Stimulated activated naive CD4-positive, alpha-beta T cell (primary cell): ENCODE measurements at regions not wholly inside any gene's neighbourhood (a gene's known extent, or its start where the extent isn't known, plus 50 kb on each side); places are given as distances from the start of the nearest gene placed in this dataset.
"Not testable (repeated sequence)": the region's sequence is repeated elsewhere in the genome, so short reads cannot be mapped to it uniquely, and the experiment has no call there.

Experiments
- DNase-seq, 6 experiments: peaks; one replicate each; lab custom pipeline; 2025; lab: John Stamatoyannopoulos, UW

DNA sequence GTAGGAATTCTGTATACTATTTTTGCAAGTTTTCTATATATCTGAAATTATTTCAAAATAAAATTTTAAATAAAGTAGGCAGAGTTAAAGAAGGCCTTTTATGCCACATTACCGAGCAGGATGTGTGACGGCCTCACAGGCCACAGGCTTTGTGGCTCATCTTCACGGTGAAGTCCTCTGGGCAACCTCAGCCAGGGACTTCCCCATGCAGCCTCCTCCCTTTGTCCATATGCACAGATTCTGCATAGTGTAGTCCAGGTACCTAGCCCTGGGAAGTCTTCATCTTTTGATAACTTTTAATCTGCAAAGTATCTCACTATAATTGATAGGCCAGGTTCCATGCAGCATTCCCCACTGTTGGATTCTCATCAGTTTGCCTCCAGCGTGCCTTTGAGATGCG, 62.8 kb downstream of the ARHGAP11B start:
- not testable (repeated sequence) for DNase-seq

GRCh38 chr15:30690153-30690552, 64.2 kb downstream of the ARHGAP11B start:
- DNase-seq: not testable (repeated sequence)

DNA sequence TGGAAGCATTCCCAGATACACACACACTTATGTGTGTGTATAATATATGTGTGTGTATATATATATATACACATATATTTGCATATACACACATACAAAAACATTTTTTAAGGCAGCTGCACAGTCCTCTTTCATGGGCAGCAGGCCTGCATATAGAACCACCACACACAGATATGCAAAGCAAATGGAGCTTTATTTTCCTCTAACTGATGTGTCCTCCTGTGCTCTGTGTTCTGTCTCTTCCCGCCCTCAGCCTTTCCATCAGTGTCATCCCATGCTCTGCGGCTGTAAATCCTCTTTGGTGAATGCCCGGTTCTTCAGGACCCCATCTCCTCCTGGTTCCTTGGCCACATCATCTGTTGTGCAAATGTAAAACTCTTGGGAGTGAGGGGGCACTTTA, 69.9 kb downstream of the ARHGAP11B start:
- DNase-seq: not testable (repeated sequence)

DNA sequence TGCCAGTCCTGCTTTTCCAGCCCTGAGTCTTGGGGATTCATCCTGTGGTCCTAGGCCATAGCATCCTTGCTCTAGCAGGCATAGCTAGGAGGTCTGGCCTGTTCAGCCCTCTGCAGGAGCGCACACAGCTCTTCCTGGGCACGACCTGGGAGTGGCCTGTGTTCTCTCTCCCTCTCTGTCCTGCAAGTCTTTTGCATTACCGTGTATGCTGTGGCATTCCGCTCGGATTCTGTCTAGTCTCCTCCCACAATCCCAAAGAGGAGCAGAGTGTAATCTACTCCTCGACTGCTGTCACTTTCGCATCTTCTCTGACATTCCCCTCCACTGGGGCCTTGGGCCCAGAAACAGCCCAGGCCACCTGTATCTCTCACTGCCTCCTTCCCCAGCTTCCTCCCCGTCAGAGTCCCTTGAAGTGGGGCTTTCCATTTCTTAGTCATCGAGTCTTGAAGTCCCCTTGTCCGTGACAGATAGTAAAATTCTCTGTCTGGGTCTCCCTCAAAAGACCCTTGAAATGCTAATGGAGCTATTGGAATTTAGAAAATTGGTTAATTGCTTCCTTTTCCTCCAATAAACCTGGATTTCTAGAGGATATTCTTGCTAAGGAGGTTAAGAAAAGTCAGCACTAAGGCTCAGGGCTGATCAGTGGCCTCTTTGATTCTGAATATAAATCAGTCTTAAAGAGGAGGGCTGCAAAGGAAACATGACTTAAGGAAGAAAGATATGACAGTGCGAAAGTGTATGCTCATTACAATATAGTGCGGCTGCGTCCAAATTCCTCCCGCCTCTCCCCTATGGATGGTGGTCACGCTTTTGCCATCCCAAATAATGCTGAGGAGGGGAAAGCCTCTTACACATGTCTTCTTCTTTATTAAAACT, 70.7 kb downstream of the ARHGAP11B start:
- not testable (repeated sequence) for DNase-seq

- peak in 3 of 6 experiments; percentile 11 to 31 (median 23) for DNase-seq
Observed at GRCh38 chr15:30697315-30697685, 71.4 kb downstream of the ARHGAP11B start.

DNA sequence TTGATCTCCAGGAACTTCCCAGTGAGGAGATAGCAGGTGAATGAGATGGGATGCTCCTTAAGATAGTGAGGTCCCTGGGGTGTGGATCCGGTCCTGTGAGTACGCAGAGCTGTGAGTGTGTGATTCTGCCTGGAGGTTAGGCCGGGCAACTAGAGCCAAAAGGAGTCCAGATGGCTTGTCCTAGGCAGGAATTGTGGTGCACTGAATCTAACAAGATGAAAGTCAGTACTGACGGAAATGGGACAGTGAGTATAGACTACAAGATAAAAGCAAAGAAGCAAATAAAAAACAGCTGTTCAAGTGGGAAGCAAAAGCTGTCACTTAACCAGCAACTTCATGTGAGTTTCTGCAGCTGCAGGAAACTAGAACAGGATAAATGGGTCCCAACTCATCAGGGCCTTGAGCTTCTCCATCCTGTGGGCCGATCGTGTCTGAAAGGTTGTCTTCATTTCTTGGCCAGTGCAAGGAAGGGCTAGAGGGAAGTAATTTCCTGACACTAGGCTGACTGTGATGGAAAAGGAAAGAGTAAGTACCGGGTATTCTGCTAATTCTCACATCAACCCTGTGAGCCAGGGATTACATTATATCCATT, 74.2 kb downstream of the ARHGAP11B start:
- not testable (repeated sequence) for DNase-seq

GRCh38 chr15:30707976-30708685, 82.2 kb downstream of the ARHGAP11B start:
- not testable (repeated sequence) for DNase-seq

- DNase-seq: not testable (repeated sequence)
Observed at GRCh38 chr15:30708809-30709208, 82.9 kb downstream of the ARHGAP11B start.

DNA sequence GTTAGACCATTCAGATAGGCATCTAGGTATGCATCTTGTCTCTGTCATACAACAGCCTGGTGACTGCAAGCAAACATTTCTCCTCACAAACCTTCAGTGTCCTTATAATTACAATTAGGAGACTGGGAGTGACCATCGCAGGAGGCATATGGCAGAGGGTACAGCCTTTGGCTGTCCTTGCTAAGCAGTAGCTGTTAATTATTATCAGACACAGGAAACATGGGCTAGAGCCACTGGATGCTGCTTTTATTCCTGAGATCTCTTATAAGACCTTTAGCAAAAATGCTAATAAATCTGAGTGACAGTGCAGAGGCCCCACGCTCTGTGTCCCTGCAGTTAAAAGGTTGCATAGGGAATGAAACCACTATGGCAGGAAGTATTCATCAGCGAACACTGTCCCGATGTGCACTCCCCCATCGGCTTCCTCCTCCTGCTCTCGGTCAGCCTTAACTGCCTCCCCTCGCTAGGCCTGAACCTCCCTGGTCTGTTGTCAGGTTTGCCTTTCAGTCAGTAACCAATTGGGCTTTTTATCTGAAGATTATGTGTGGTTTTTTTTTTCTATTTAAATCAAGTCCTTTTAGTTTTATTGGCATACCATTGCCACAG, 92.2 kb downstream of the ARHGAP11B start:
- not testable (repeated sequence) for DNase-seq

DNA sequence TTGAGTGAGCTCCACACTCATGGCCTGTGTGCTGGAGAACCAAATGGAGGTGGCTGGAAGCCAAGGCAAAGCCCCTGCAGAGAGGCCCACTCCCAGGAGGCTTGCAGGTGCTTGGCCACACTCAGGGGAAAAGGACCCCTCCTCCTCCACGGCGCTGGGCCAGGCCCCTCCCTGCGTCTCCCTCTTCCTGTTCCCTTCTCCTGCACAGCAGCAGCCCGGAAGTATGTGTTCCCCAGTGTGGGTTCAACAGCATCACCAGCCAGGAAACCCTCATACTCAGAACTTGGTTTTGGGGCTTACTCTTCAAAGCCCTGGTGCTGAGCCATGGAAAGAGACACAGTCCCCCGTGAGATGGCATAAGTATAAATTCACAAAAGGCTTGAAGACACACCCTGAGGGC, 93.4 kb downstream of the ARHGAP11B start:
- DNase-seq: not testable (repeated sequence)

- DNase-seq: not testable (repeated sequence)
Observed at GRCh38 chr15:30720825-30721224, 94.9 kb downstream of the ARHGAP11B start.

DNA sequence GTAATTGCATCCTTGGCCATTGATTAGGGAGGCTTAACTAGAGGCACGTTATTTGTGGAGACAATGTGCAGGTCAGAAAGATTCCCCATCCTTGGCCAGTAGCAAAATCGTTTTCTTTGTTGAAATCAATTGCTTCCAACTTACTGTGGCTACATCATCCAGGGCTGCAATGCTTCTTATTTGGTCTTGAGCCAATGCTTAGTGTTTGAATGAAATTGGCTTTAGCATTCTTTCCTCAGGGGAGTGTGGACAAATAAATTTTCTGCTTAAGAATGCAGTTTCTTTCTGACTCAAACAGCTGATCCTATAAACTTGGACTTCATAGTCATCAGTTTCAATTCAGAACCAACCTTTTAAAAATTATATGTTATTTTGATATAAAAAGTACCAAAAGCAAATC, 95.6 kb downstream of the ARHGAP11B start:
- DNase-seq: not testable (repeated sequence)

DNA sequence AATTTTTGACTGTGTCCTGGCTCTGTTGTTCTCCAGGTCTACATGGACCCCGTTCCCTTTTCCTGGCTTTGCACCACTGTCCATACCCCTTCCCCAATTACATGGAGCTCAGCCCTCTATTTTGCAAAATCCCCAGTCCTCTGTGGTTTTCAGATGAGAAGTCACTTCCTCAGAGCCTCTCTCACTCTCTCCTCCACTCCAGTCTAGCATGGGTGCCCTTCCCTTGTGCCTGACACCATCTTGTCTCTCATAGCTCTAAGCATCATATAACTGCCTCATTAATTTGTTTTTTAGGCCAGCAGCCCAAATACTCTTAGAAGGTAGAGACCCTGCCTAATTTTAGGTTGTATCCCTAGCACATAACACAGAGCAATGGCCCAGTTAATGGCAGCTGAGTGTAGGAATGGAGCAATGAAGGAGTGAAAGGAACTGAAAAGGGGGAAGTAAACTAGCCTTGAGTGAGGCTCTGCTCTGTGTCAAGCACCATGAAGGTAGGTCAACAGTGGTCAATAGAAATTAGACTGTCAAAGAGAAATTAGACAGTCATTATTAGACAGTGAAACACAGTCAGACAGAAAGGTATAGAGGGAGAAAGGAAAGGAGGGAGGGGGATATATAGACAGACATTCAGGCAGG, 97.7 kb downstream of the ARHGAP11B start:
- DNase-seq: not testable (repeated sequence)

DNA sequence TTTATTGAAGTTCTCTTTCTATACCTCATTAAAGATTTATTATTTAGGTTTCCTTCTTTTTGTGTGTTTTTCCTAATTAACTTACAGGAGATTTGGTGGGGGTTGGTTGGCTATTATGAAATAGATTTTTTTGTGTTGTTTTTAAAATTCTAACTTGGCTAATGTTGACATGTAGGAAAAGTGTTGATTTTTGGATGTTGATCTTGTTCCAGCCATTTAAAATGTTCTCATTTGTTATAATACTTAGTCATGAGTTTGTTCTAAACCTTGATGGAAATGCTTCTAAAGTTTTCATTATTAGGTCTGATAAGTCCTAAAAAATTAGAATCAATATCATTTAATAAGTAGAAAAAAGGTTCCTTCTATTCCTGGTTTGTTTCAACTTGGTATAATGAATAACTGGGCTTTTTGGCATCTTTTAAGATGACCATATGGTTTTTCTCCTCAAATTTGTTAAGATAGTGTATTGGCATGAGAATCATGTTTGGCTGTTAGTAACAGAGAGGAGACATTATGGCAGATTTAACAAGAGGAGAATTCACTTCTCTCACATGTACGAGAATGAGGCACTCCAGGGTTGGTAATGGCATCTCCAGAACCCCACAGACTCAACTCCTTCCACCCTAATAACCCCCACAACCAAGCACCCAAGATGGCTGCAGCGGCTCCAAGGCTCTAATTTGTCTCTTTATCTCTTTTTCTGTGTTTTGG, 104.1 kb downstream of the ARHGAP11B start:
- DNase-seq: not testable (repeated sequence)

GRCh38 chr15:30730633-30731032, 104.7 kb downstream of the ARHGAP11B start:
- DNase-seq: not testable (repeated sequence)

- DNase-seq: not testable (repeated sequence)
Observed at GRCh38 chr15:30732100-30732499, 106.2 kb downstream of the ARHGAP11B start.

- not testable (repeated sequence) for DNase-seq
Observed at GRCh38 chr15:30735884-30736564, 110.1 kb downstream of the ARHGAP11B start.

GRCh38 chr15:30742796-30743195, 116.9 kb downstream of the ARHGAP11B start:
- not testable (repeated sequence) for DNase-seq

- not testable (repeated sequence) for DNase-seq
Observed at GRCh38 chr15:30749048-30749447, 123.1 kb downstream of the ARHGAP11B start.

DNA sequence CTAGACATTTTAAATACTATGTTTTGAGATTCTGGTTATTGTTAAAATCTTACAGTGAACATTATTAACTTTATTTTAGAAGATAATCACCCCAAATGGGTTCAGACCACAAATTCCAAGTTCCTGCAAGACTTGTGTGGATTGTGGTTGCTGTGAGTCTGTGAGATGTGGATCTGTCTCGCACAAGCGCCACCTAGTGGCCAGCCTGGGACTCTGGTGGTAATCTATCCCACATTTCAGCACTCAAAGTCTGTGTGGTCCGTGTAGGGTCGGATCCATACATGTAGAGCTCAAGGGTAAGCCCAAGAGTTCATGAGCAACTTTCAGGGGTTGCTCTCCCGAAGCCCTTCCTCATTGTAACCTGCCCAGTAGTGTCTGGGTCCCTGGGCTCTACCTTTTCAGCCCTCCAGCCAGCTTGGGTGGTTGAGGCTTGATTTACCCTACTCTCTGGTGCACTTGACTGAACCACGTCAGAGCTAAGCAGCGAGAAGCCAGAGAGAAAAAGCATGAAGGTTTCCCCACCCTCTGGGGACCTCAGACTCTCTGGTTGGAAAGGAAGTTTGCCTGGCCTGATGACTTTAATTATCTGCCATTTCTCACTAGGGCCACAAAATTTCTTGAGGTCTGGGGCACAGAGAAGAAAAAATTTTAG, 129.2 kb downstream of the ARHGAP11B start:
- DNase-seq: not testable (repeated sequence)
